Neural crest cell (in vitro differentiated cells): ENCODE measurements at regions not wholly inside any gene's neighbourhood (a gene's known extent, or its start where the extent isn't known, plus 50 kb on each side); places are given as distances from the start of the nearest gene placed in this dataset.

ENCODE experiments used
- DNase-seq: peaks from one replicate; pipeline ENCODE4 v3.0.0; 2021; ENCODE audit warnings: low read depth, mixed read lengths, low spot score
- H3K27ac Mint-ChIP-seq: one replicate; pipeline ENCODE4 v1.8.0; 2021; ENCODE audit warnings: mild to moderate bottlenecking, mixed read lengths; ENCODE audit not compliant: unreplicated experiment
- H3K27me3 Mint-ChIP-seq: 2 replicates; pipeline ENCODE4 v1.8.0; 2021; ENCODE audit warnings: low read depth, mild to moderate bottlenecking, mixed read lengths
- H3K36me3 Mint-ChIP-seq: 2 replicates; pipeline ENCODE4 v1.8.0; 2021; ENCODE audit warnings: low read depth, mild to moderate bottlenecking, mixed read lengths
- H3K4me1 Mint-ChIP-seq: 2 replicates; pipeline ENCODE4 v1.8.0; 2021; ENCODE audit warnings: mixed read lengths
- H3K4me3 Mint-ChIP-seq: one replicate; pipeline ENCODE4 v1.8.0; 2021; ENCODE audit warnings: mild to moderate bottlenecking, mixed read lengths
- H3K9me3 Mint-ChIP-seq: 2 replicates; pipeline ENCODE4 v1.8.0; 2021; ENCODE audit warnings: mixed read lengths
- CTCF ChIP-seq: fragments of 200-600 bp; sonication (generic); conservative IDR thresholded peaks from 2 replicates; pipeline ENCODE4 v1.5.0; 2021; ENCODE audit warnings: antibody characterized with exemption, mild to moderate bottlenecking

- no peak for TF ChIP-seq CTCF
- no peak overlapping the region for H3K27ac Mint-ChIP-seq
- peaks cover 3% of the 10 kb centered on the region for H3K36me3 Mint-ChIP-seq
- H3K4me3 Mint-ChIP-seq = no peak overlapping the region
- peaks cover 3% of the 10 kb centered on the region for H3K9me3 Mint-ChIP-seq
- H3K27me3 Mint-ChIP-seq = no peaks in the 10 kb centered on the region
- no peaks in the 10 kb centered on the region for H3K4me1 Mint-ChIP-seq
- no peak for DNase-seq
These were observed 263.3 kb downstream of the SLITRK1 start for GRCh38 chr13:83618966-83619365.

- Mint-ChIP-seq H3K27me3 (no peaks in the 10 kb centered on the region), H3K4me1 (no peaks in the 10 kb centered on the region), H3K9me3 (peaks cover 9% of the 10 kb centered on the region), H3K4me3 (no peak overlapping the region), H3K36me3 (peaks cover 9% of the 10 kb centered on the region), H3K27ac (no peak overlapping the region)
- no peak for DNase-seq
- no peak for TF ChIP-seq CTCF
These were observed 268.8 kb downstream of the SLITRK1 start for GRCh38 chr13:83613524-83613923.

- H3K4me3 Mint-ChIP-seq = no peak overlapping the region
- H3K9me3 Mint-ChIP-seq = no peaks in the 10 kb centered on the region
- H3K27ac Mint-ChIP-seq = no peak overlapping the region
- DNase-seq = no peak
- H3K36me3 Mint-ChIP-seq = no peaks in the 10 kb centered on the region
- H3K27me3 Mint-ChIP-seq = no peaks in the 10 kb centered on the region
- no peak for TF ChIP-seq CTCF
- H3K4me1 Mint-ChIP-seq = no peaks in the 10 kb centered on the region
These were observed 280.7 kb downstream of the SLITRK1 start for GRCh38 chr13:83601539-83601938.

GRCh38 chr13:83592095-83592494 is 290.2 kb downstream of the SLITRK1 start:
- H3K27ac Mint-ChIP-seq = no peak overlapping the region
- no peak for TF ChIP-seq CTCF
- no peaks in the 10 kb centered on the region for H3K4me1 Mint-ChIP-seq
- H3K27me3 Mint-ChIP-seq = no peaks in the 10 kb centered on the region
- no peaks in the 10 kb centered on the region for H3K36me3 Mint-ChIP-seq
- no peaks in the 10 kb centered on the region for H3K9me3 Mint-ChIP-seq
- no peak overlapping the region for H3K4me3 Mint-ChIP-seq
- DNase-seq = no peak

GRCh38 chr13:83589814-83590213 is 292.5 kb downstream of the SLITRK1 start:
- Mint-ChIP-seq H3K27ac (no peak overlapping the region), H3K36me3 (no peaks in the 10 kb centered on the region), H3K4me1 (no peaks in the 10 kb centered on the region), H3K9me3 (no peaks in the 10 kb centered on the region), H3K27me3 (no peaks in the 10 kb centered on the region), H3K4me3 (no peak overlapping the region)
- no peak for DNase-seq
- no peak for TF ChIP-seq CTCF

- no peak overlapping the region for H3K27ac Mint-ChIP-seq
- H3K36me3 Mint-ChIP-seq = no peaks in the 10 kb centered on the region
- H3K27me3 Mint-ChIP-seq = no peaks in the 10 kb centered on the region
- H3K9me3 Mint-ChIP-seq = no peaks in the 10 kb centered on the region
- TF ChIP-seq CTCF = no peak
- no peak overlapping the region for H3K4me3 Mint-ChIP-seq
- H3K4me1 Mint-ChIP-seq = no peaks in the 10 kb centered on the region
- DNase-seq = no peak
These were observed 305.1 kb downstream of the SLITRK1 start for GRCh38 chr13:83577183-83577582.
